Central memory CD8-positive, alpha-beta T cell (primary cell): ENCODE measurements at regions not wholly inside any gene's neighbourhood (a gene's known extent, or its start where the extent isn't known, plus 50 kb on each side); places are given as distances from the start of the nearest gene placed in this dataset.

Experiments
- ATAC-seq: fragments of 150-1000 bp; cut with Tn5 transposase; replicated peaks from 2 replicates; pipeline ENCODE4 v1.10.0; 2022; ENCODE audit warnings: mild to moderate bottlenecking, moderate FRiP score, moderate number of reproducible peaks; ENCODE audit not compliant: poor library complexity, severe bottlenecking; ENCODE audit errors: extremely low read depth
- DNase-seq, 2 donors: peaks; one replicate each; pipeline ENCODE4 v3.0.0; 2021; ENCODE audit warnings: low spot score in 2 of 2
- H3K27ac Mint-ChIP-seq: one replicate; pipeline ENCODE4 v1.8.0; 2022; ENCODE audit warnings: low read depth, mild to moderate bottlenecking, moderate library complexity, mixed read lengths
- H3K27me3 Mint-ChIP-seq: one replicate; pipeline ENCODE4 v1.8.0; 2022; ENCODE audit warnings: mixed read lengths
- H3K36me3 Mint-ChIP-seq: one replicate; pipeline ENCODE4 v1.8.0; 2022; ENCODE audit warnings: mild to moderate bottlenecking, moderate library complexity, mixed read lengths; ENCODE audit not compliant: insufficient read depth
- H3K4me1 Mint-ChIP-seq: one replicate; pipeline ENCODE4 v1.8.0; 2022; ENCODE audit warnings: mixed read lengths
- H3K4me3 Mint-ChIP-seq: one replicate; pipeline ENCODE4 v1.8.0; 2022; ENCODE audit warnings: mild to moderate bottlenecking, moderate library complexity, mixed read lengths
- H3K9me3 Mint-ChIP-seq: one replicate; pipeline ENCODE4 v1.8.0; 2022; ENCODE audit warnings: mixed read lengths

GRCh38 chr16:11401161-11402050, 56.1 kb downstream of the RMI2 start:
- no peak for ATAC-seq
- H3K4me1 Mint-ChIP-seq: no peaks in the 10 kb centered on the region
- H3K27me3 Mint-ChIP-seq: no peaks in the 10 kb centered on the region
- no peak overlapping the region for H3K27ac Mint-ChIP-seq
- no peak overlapping the region for H3K4me3 Mint-ChIP-seq
- no peaks in the 10 kb centered on the region for H3K9me3 Mint-ChIP-seq
- H3K36me3 Mint-ChIP-seq: no peaks in the 10 kb centered on the region
- no peak for DNase-seq

GRCh38 chr16:11402051-11402744, 56.9 kb downstream of the RMI2 start:
- no peak overlapping the region for H3K27ac Mint-ChIP-seq
- DNase-seq (no peak), ATAC-seq (no peak)
- H3K9me3 Mint-ChIP-seq: no peaks in the 10 kb centered on the region
- peaks cover 3% of the 10 kb centered on the region for H3K36me3 Mint-ChIP-seq
- H3K27me3 Mint-ChIP-seq: no peaks in the 10 kb centered on the region
- no peak overlapping the region for H3K4me3 Mint-ChIP-seq
- H3K4me1 Mint-ChIP-seq: peaks cover 1% of the 10 kb centered on the region

GRCh38 chr16:11402745-11403533, 57.7 kb downstream of the RMI2 start:
- no peak for ATAC-seq
- Mint-ChIP-seq H3K36me3 (peaks cover 3% of the 10 kb centered on the region), H3K27ac (no peak overlapping the region), H3K27me3 (no peaks in the 10 kb centered on the region), H3K4me1 (peaks cover 6% of the 10 kb centered on the region), H3K9me3 (no peaks in the 10 kb centered on the region), H3K4me3 (no peak overlapping the region)
- DNase-seq: no peak

GRCh38 chr16:11403534-11403795, 58.2 kb downstream of the RMI2 start:
- peaks cover 3% of the 10 kb centered on the region for H3K36me3 Mint-ChIP-seq
- peaks cover 6% of the 10 kb centered on the region for H3K4me1 Mint-ChIP-seq
- no peak overlapping the region for H3K27ac Mint-ChIP-seq
- H3K9me3 Mint-ChIP-seq: no peaks in the 10 kb centered on the region
- DNase-seq: no peak
- no peak for ATAC-seq
- no peak overlapping the region for H3K4me3 Mint-ChIP-seq
- no peaks in the 10 kb centered on the region for H3K27me3 Mint-ChIP-seq

GRCh38 chr16:11403920-11404319, 58.7 kb downstream of the RMI2 start:
- peaks cover 6% of the 10 kb centered on the region for H3K4me1 Mint-ChIP-seq
- H3K4me3 Mint-ChIP-seq: no peak overlapping the region
- H3K27ac Mint-ChIP-seq: no peak overlapping the region
- no peaks in the 10 kb centered on the region for H3K9me3 Mint-ChIP-seq
- DNase-seq (no peak), ATAC-seq (no peak)
- peaks cover 3% of the 10 kb centered on the region for H3K36me3 Mint-ChIP-seq
- H3K27me3 Mint-ChIP-seq: no peaks in the 10 kb centered on the region

- no peaks in the 10 kb centered on the region for H3K27me3 Mint-ChIP-seq
- H3K36me3 Mint-ChIP-seq: peaks cover 3% of the 10 kb centered on the region
- no peak overlapping the region for H3K4me3 Mint-ChIP-seq
- H3K4me1 Mint-ChIP-seq: peaks cover 6% of the 10 kb centered on the region
- ATAC-seq (no peak), DNase-seq (no peak)
- no peak overlapping the region for H3K27ac Mint-ChIP-seq
- no peaks in the 10 kb centered on the region for H3K9me3 Mint-ChIP-seq
These were observed 59.3 kb downstream of the RMI2 start for GRCh38 chr16:11404603-11405002.

GRCh38 chr16:11405331-11406176, 60.3 kb downstream of the RMI2 start:
- ATAC-seq (no peak), DNase-seq (peak in 1 of 2 donors; percentile 21)
- H3K27me3 Mint-ChIP-seq: no peaks in the 10 kb centered on the region
- H3K4me3 Mint-ChIP-seq: no peak overlapping the region
- H3K27ac Mint-ChIP-seq: no peak overlapping the region
- peaks cover 3% of the 10 kb centered on the region for H3K36me3 Mint-ChIP-seq
- peaks cover 6% of the 10 kb centered on the region for H3K4me1 Mint-ChIP-seq
- H3K9me3 Mint-ChIP-seq: no peaks in the 10 kb centered on the region

GRCh38 chr16:11406177-11406560, 60.9 kb downstream of the RMI2 start:
- DNase-seq (no peak), ATAC-seq (no peak)
- Mint-ChIP-seq H3K36me3 (peaks cover 3% of the 10 kb centered on the region), H3K4me1 (peaks cover 6% of the 10 kb centered on the region), H3K27me3 (no peaks in the 10 kb centered on the region), H3K4me3 (no peak overlapping the region), H3K27ac (no peak overlapping the region), H3K9me3 (no peaks in the 10 kb centered on the region)

GRCh38 chr16:11407047-11407982, 62.1 kb downstream of the RMI2 start:
- no peak for ATAC-seq
- no peak overlapping the region for H3K4me3 Mint-ChIP-seq

GRCh38 chr16:11408216-11408615, 63.0 kb downstream of the RMI2 start:
- DNase-seq (no peak), ATAC-seq (no peak)
- Mint-ChIP-seq H3K27me3 (no peaks in the 10 kb centered on the region), H3K4me3 (no peak overlapping the region), H3K27ac (no peak overlapping the region), H3K4me1 (peaks cover 6% of the 10 kb centered on the region), H3K36me3 (peaks cover 3% of the 10 kb centered on the region), H3K9me3 (no peaks in the 10 kb centered on the region)

More at GRCh38 chr16:11407047-11407982, 62.1 kb downstream of the RMI2 start:
- H3K36me3 Mint-ChIP-seq: peaks cover 3% of the 10 kb centered on the region
- H3K27me3 Mint-ChIP-seq: no peaks in the 10 kb centered on the region
- peak; percentile 60 to 64 for DNase-seq
- H3K4me1 Mint-ChIP-seq: peaks cover 6% of the 10 kb centered on the region
- H3K9me3 Mint-ChIP-seq: no peaks in the 10 kb centered on the region
- no peak overlapping the region for H3K27ac Mint-ChIP-seq

GRCh38 chr16:11409398-11409797, 64.1 kb downstream of the RMI2 start:
- Mint-ChIP-seq H3K27me3 (no peaks in the 10 kb centered on the region), H3K4me1 (peaks cover 6% of the 10 kb centered on the region), H3K9me3 (no peaks in the 10 kb centered on the region), H3K4me3 (no peak overlapping the region), H3K27ac (no peak overlapping the region), H3K36me3 (peaks cover 3% of the 10 kb centered on the region)
- DNase-seq: no peak
- no peak for ATAC-seq
